GM21390 (cell line): ENCODE measurements at regions not wholly inside any gene's neighbourhood (a gene's known extent, or its start where the extent isn't known, plus 50 kb on each side); places are given as distances from the start of the nearest gene placed in this dataset.
"Not testable (repeated sequence)": the region's sequence is repeated elsewhere in the genome, so short reads cannot be mapped to it uniquely, and the experiment has no call there.

Experiments
- ATAC-seq: cut with Tn5 transposase; IDR thresholded peaks from one replicate; pipeline ENCODE4 v1.9.1; 2021; ENCODE audit not compliant: unreplicated experiment

- no peak for ATAC-seq
These were observed 131.7 kb upstream of the GDNF start for GRCh38 chr5:37971483-37972024.

GRCh38 chr5:37966871-37967270, 127.0 kb upstream of the GDNF start:
- no peak for ATAC-seq

- no peak for ATAC-seq
These were observed 126.5 kb upstream of the GDNF start for GRCh38 chr5:37966291-37966690.

- ATAC-seq: no peak
These were observed 122.5 kb upstream of the GDNF start for GRCh38 chr5:37962389-37962788.

- ATAC-seq: no peak
These were observed 117.4 kb upstream of the GDNF start for GRCh38 chr5:37957218-37957617.

- ATAC-seq: no peak
These were observed 115.9 kb upstream of the GDNF start for GRCh38 chr5:37955748-37956147.

GRCh38 chr5:37954561-37954960, 114.7 kb upstream of the GDNF start:
- no peak for ATAC-seq

- ATAC-seq: no peak
These were observed 112.3 kb upstream of the GDNF start for GRCh38 chr5:37951946-37952721.

GRCh38 chr5:37950436-37950835, 110.6 kb upstream of the GDNF start:
- ATAC-seq: no peak

- ATAC-seq: no peak
These were observed 105.6 kb upstream of the GDNF start for GRCh38 chr5:37945446-37945845.

- ATAC-seq: not testable (repeated sequence)
These were observed 103.3 kb upstream of the GDNF start for GRCh38 chr5:37943136-37943535.

GRCh38 chr5:37940931-37941623, 101.2 kb upstream of the GDNF start:
- no peak for ATAC-seq

- ATAC-seq: no peak
These were observed 99.0 kb upstream of the GDNF start for GRCh38 chr5:37938861-37939260.

- ATAC-seq: no peak
These were observed 98.4 kb upstream of the GDNF start for GRCh38 chr5:37938076-37938852.

GRCh38 chr5:37936091-37936490, 96.2 kb upstream of the GDNF start:
- ATAC-seq: no peak

- no peak for ATAC-seq
These were observed 93.7 kb upstream of the GDNF start for GRCh38 chr5:37933576-37933975.

- no peak for ATAC-seq
These were observed 92.6 kb upstream of the GDNF start for GRCh38 chr5:37932450-37932849.

- no peak for ATAC-seq
These were observed 91.7 kb upstream of the GDNF start for GRCh38 chr5:37931541-37931940.

- no peak for ATAC-seq
These were observed 90.5 kb upstream of the GDNF start for GRCh38 chr5:37930350-37930749.

- ATAC-seq: no peak
These were observed 90.0 kb upstream of the GDNF start for GRCh38 chr5:37929791-37930190.

GRCh38 chr5:37927753-37928152, 87.9 kb upstream of the GDNF start:
- ATAC-seq: not testable (repeated sequence)
